ENCODE measurements at regions not wholly inside any gene's neighbourhood (a gene's known extent, or its start where the extent isn't known, plus 50 kb on each side); places are given as distances from the start of the nearest gene placed in this dataset. TPM values are rescaled to one million over a fixed set of nuclear protein-coding genes. Genes with fewer than 3 reads are reported as not detected.
"Not testable (repeated sequence)": the region's sequence is repeated elsewhere in the genome, so short reads cannot be mapped to it uniquely, and the experiment has no call there.

- not testable (repeated sequence) for H3K9ac ChIP-seq (ENCODE audit: low read depth in 1 of 3, low read length in 3 of 3); H3K9me3 ChIP-seq (ENCODE audit: control insufficient read depth in 3 of 3, low read length in 3 of 3); H3K4me3 ChIP-seq (ENCODE audit: low read length in 3 of 3); H3K27ac ChIP-seq (ENCODE audit: low read depth, low read length); H3K27me3 ChIP-seq (ENCODE audit: control insufficient read depth in 3 of 3, insufficient read depth in 3 of 3, low read length in 3 of 3); H3K36me3 ChIP-seq (ENCODE audit: control insufficient read depth in 3 of 3, insufficient read depth in 3 of 3, low read length in 3 of 3); H3K4me1 ChIP-seq (ENCODE audit: control insufficient read depth in 3 of 3, insufficient read depth in 3 of 3, low read length in 3 of 3)
Observed at GRCh38 chr4:112092330-112092729, 52.9 kb upstream of the FAM241A start.

DNA sequence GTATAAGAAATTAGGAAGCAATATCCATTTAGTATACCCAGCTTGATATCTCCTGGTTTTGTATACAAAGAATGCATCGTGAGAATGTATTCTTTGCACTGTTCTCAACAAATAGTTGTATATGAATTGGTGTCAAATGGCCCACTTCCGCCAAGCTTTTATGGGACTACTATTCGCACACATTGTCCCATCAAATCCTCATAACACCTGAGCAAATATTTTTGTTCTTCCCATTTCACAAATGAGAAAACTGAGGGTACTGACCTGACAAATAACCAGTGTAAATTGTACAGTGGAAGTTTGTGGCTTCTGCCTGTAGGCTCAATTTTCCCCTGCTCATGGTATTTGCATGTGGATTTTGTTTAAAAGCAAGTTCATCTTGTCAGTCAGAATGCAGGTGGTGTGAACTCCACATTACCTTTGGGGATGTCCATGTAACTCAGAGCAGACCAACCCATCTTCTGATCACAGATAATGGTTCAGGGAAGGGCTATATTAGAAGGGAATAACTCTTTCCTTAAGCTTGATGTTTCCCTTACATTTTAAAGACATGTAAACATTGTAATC, 51.5 kb upstream of the FAM241A start:
- H3K27me3 ChIP-seq (ENCODE audit: control insufficient read depth in 3 of 3, insufficient read depth in 3 of 3, low read length in 3 of 3) = no peaks in the 10 kb centered on the region
- no peak overlapping the region for H3K4me3 ChIP-seq (ENCODE audit: low read length in 3 of 3)
- no peak overlapping the region for H3K27ac ChIP-seq (ENCODE audit: low read depth, low read length)
- H3K4me1 ChIP-seq (ENCODE audit: control insufficient read depth in 3 of 3, insufficient read depth in 3 of 3, low read length in 3 of 3) = no peaks in the 10 kb centered on the region
- H3K9me3 ChIP-seq (ENCODE audit: control insufficient read depth in 3 of 3, low read length in 3 of 3) = no peaks in the 10 kb centered on the region
- no peak overlapping the region for H3K9ac ChIP-seq (ENCODE audit: low read depth in 1 of 3, low read length in 3 of 3)
- H3K36me3 ChIP-seq (ENCODE audit: control insufficient read depth in 3 of 3, insufficient read depth in 3 of 3, low read length in 3 of 3) = no peaks in the 10 kb centered on the region

- H3K4me1 ChIP-seq (ENCODE audit: control insufficient read depth in 3 of 3, insufficient read depth in 3 of 3, low read length in 3 of 3) = no peaks in the 10 kb centered on the region
- H3K27me3 ChIP-seq (ENCODE audit: control insufficient read depth in 3 of 3, insufficient read depth in 3 of 3, low read length in 3 of 3) = no peaks in the 10 kb centered on the region
- no peak overlapping the region for H3K4me3 ChIP-seq (ENCODE audit: low read length in 3 of 3)
- no peak overlapping the region for H3K9ac ChIP-seq (ENCODE audit: low read depth in 1 of 3, low read length in 3 of 3)
- H3K9me3 ChIP-seq (ENCODE audit: control insufficient read depth in 3 of 3, low read length in 3 of 3) = no peaks in the 10 kb centered on the region
- H3K27ac ChIP-seq (ENCODE audit: low read depth, low read length) = no peak overlapping the region
- no peaks in the 10 kb centered on the region for H3K36me3 ChIP-seq (ENCODE audit: control insufficient read depth in 3 of 3, insufficient read depth in 3 of 3, low read length in 3 of 3)
Observed at GRCh38 chr4:112094330-112094729, 50.9 kb upstream of the FAM241A start.

Small RNAs in the stretch of these regions (small RNA-seq; reads per million reads assigned to genes)
- gene MIR297 (not detected), gene RNU6-289P (not detected)
